ENCODE measurements at regions not wholly inside any gene's neighbourhood (a gene's known extent, or its start where the extent isn't known, plus 50 kb on each side); places are given as distances from the start of the nearest gene placed in this dataset.

DNA sequence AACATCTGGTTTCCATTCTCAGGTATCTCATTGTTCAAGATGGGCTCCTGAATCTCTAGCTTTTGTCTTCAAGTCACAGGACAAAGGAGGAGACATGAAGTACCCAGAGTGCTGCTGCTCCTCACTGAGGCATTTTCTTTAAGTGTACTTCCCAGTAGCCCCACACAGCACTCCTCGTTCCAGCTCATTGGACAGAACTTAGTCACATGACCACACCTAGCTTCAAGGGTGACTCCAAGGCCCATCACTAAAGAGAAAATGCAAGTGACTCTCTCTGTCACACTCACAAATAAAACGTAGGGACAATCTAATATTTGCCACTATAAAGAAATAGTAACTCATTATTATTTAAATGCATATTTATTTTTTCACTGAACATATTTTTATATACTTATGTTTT is 58.3 kb upstream of the NEUROD6 start:
- TF ChIP-seq SIN3A (IDR thresholded peaks at IDR 0.05; ENCODE audit: borderline replicate concordance, low read depth, low read length): no peak
- TF ChIP-seq, protein P1, sequence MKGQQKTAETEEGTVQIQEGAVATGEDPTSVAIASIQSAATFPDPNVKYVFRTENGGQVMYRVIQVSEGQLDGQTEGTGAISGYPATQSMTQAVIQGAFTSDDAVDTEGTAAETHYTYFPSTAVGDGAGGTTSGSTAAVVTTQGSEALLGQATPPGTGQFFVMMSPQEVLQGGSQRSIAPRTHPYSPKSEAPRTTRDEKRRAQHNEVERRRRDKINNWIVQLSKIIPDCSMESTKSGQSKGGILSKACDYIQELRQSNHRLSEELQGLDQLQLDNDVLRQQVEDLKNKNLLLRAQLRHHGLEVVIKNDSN (IDR thresholded peaks at IDR 0.05; ENCODE audit: borderline replicate concordance, low read depth): no peak
- TF ChIP-seq, protein P2, sequence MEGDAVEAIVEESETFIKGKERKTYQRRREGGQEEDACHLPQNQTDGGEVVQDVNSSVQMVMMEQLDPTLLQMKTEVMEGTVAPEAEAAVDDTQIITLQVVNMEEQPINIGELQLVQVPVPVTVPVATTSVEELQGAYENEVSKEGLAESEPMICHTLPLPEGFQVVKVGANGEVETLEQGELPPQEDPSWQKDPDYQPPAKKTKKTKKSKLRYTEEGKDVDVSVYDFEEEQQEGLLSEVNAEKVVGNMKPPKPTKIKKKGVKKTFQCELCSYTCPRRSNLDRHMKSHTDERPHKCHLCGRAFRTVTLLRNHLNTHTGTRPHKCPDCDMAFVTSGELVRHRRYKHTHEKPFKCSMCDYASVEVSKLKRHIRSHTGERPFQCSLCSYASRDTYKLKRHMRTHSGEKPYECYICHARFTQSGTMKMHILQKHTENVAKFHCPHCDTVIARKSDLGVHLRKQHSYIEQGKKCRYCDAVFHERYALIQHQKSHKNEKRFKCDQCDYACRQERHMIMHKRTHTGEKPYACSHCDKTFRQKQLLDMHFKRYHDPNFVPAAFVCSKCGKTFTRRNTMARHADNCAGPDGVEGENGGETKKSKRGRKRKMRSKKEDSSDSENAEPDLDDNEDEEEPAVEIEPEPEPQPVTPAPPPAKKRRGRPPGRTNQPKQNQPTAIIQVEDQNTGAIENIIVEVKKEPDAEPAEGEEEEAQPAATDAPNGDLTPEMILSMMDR (IDR thresholded peaks at IDR 0.05): no peak
- no peak for TF ChIP-seq JUND (IDR thresholded peaks at IDR 0.05)
- TF ChIP-seq, protein P3, sequence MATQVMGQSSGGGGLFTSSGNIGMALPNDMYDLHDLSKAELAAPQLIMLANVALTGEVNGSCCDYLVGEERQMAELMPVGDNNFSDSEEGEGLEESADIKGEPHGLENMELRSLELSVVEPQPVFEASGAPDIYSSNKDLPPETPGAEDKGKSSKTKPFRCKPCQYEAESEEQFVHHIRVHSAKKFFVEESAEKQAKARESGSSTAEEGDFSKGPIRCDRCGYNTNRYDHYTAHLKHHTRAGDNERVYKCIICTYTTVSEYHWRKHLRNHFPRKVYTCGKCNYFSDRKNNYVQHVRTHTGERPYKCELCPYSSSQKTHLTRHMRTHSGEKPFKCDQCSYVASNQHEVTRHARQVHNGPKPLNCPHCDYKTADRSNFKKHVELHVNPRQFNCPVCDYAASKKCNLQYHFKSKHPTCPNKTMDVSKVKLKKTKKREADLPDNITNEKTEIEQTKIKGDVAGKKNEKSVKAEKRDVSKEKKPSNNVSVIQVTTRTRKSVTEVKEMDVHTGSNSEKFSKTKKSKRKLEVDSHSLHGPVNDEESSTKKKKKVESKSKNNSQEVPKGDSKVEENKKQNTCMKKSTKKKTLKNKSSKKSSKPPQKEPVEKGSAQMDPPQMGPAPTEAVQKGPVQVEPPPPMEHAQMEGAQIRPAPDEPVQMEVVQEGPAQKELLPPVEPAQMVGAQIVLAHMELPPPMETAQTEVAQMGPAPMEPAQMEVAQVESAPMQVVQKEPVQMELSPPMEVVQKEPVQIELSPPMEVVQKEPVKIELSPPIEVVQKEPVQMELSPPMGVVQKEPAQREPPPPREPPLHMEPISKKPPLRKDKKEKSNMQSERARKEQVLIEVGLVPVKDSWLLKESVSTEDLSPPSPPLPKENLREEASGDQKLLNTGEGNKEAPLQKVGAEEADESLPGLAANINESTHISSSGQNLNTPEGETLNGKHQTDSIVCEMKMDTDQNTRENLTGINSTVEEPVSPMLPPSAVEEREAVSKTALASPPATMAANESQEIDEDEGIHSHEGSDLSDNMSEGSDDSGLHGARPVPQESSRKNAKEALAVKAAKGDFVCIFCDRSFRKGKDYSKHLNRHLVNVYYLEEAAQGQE (IDR thresholded peaks at IDR 0.05; ENCODE audit: low read depth, low read length): no peak
- no peak for TF ChIP-seq ELF1 (IDR thresholded peaks at IDR 0.05)
- TF ChIP-seq RAD21 (IDR thresholded peaks at IDR 0.05; ENCODE audit: low read length): no peak

Measured in SK-N-SH (cell line).